ENCODE measurements at regions not wholly inside any gene's neighbourhood (a gene's known extent, or its start where the extent isn't known, plus 50 kb on each side); places are given as distances from the start of the nearest gene placed in this dataset.

DNA sequence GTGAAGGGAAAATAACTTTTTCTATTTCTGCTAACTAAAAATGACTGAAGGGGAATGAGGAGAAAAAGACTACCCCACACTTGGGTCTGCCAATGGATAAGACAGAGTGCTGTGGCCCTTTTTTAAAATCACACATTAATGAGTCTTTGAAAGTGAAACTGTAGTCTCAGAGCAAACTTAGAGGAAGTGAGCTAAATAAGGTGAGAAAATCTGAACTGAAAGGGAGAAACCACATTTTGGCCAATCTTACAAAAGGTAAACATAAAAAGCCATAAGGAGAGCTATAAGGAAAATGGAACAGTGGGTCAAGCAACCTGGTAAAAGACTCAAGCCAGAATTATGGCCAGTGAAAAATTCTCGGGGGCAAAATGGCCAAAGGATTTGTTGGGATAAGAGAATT lies 755.1 kb upstream of the IGFBP7 start:
- TF ChIP-seq, protein P1, sequence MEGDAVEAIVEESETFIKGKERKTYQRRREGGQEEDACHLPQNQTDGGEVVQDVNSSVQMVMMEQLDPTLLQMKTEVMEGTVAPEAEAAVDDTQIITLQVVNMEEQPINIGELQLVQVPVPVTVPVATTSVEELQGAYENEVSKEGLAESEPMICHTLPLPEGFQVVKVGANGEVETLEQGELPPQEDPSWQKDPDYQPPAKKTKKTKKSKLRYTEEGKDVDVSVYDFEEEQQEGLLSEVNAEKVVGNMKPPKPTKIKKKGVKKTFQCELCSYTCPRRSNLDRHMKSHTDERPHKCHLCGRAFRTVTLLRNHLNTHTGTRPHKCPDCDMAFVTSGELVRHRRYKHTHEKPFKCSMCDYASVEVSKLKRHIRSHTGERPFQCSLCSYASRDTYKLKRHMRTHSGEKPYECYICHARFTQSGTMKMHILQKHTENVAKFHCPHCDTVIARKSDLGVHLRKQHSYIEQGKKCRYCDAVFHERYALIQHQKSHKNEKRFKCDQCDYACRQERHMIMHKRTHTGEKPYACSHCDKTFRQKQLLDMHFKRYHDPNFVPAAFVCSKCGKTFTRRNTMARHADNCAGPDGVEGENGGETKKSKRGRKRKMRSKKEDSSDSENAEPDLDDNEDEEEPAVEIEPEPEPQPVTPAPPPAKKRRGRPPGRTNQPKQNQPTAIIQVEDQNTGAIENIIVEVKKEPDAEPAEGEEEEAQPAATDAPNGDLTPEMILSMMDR (IDR thresholded peaks at IDR 0.05) = no peak
- no peak for TF ChIP-seq POLR2A (IDR thresholded peaks at IDR 0.05)
- TF ChIP-seq POLR2AphosphoS5 (IDR thresholded peaks at IDR 0.05) = no peak
